HFFc6 (cell line): ENCODE measurements at regions not wholly inside any gene's neighbourhood (a gene's known extent, or its start where the extent isn't known, plus 50 kb on each side); places are given as distances from the start of the nearest gene placed in this dataset.

ENCODE experiments used
- DNase-seq: peaks from one replicate; pipeline ENCODE4 v3.0.0-alpha.2; 2018
- H3K27ac Mint-ChIP-seq: 2 replicates; pipeline ENCODE4 v1.8.0; 2020; ENCODE audit warnings: mild to moderate bottlenecking, mixed read lengths
- H3K27me3 Mint-ChIP-seq: 2 replicates; pipeline ENCODE4 v1.8.0; 2021; ENCODE audit warnings: mild to moderate bottlenecking, moderate library complexity, mixed read lengths; ENCODE audit not compliant: insufficient read depth
- H3K36me3 Mint-ChIP-seq: 2 replicates; pipeline ENCODE4 v1.8.0; 2021; ENCODE audit warnings: low read depth, mixed read lengths
- H3K4me1 Mint-ChIP-seq: 2 replicates; pipeline ENCODE4 v1.8.0; 2020; ENCODE audit warnings: low read depth, mixed read lengths
- H3K4me3 Mint-ChIP-seq: 2 replicates; pipeline ENCODE4 v1.8.0; 2020; ENCODE audit warnings: mild to moderate bottlenecking, moderate library complexity, mixed read lengths
- H3K9me3 Mint-ChIP-seq: 2 replicates; pipeline ENCODE4 v1.8.0; 2020; ENCODE audit warnings: mild to moderate bottlenecking, mixed read lengths
- TF ChIP-seq, protein P1 (sequence below): fragments of 200-600 bp; sonication (generic); IDR thresholded peaks from 2 replicates; pipeline ENCODE4 v1.5.0; 2021; ENCODE audit warnings: antibody characterized with exemption, mild to moderate bottlenecking

DNA sequence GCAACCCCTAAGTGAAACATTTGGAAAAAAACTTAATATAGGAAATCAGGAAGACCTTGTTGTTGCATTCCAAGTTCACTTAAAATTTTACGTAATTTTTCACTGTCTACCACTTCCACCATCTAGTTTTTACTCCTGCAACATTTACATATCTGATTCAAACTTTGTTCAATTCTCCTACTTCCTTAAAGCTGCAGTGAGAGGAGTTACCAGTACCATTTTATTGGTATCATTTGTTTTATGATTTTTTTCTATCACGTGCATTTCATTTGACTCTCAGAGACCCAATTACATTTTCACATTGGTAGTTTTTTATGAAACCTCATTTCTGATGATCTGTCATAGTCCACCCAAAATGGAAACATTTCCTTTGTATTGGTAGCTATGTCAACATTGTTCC, 284.9 kb upstream of the MDFIC2 start:
- no peak for DNase-seq
- H3K9me3 Mint-ChIP-seq = no peaks in the 10 kb centered on the region
- TF ChIP-seq, protein P1, sequence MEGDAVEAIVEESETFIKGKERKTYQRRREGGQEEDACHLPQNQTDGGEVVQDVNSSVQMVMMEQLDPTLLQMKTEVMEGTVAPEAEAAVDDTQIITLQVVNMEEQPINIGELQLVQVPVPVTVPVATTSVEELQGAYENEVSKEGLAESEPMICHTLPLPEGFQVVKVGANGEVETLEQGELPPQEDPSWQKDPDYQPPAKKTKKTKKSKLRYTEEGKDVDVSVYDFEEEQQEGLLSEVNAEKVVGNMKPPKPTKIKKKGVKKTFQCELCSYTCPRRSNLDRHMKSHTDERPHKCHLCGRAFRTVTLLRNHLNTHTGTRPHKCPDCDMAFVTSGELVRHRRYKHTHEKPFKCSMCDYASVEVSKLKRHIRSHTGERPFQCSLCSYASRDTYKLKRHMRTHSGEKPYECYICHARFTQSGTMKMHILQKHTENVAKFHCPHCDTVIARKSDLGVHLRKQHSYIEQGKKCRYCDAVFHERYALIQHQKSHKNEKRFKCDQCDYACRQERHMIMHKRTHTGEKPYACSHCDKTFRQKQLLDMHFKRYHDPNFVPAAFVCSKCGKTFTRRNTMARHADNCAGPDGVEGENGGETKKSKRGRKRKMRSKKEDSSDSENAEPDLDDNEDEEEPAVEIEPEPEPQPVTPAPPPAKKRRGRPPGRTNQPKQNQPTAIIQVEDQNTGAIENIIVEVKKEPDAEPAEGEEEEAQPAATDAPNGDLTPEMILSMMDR = no peak
- no peak overlapping the region for H3K4me3 Mint-ChIP-seq
- H3K36me3 Mint-ChIP-seq = no peaks in the 10 kb centered on the region
- H3K27ac Mint-ChIP-seq = no peak overlapping the region
- no peaks in the 10 kb centered on the region for H3K4me1 Mint-ChIP-seq
- no peaks in the 10 kb centered on the region for H3K27me3 Mint-ChIP-seq

DNA sequence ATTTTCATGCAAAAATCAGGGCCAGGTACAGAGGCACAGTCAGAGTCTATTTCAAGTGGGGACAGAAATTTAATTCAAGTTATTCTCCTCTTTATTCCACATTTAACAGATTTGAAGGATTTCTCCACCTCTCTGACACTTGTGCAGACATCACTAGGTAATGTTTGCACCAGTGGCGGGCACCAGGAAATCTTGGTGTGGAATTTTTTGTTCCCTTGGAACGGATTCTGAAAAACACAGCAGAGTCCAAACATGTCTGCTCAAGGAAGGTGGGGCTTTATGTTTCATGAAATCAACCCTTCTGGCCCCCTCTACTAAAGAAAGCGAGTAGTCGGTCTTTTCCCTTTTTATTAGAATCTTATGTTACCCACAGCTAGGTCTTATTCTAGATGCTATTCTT, 271.2 kb upstream of the MDFIC2 start:
- no peak for DNase-seq
- Mint-ChIP-seq H3K4me3 (no peak overlapping the region), H3K27ac (no peak overlapping the region), H3K36me3 (no peaks in the 10 kb centered on the region), H3K4me1 (no peaks in the 10 kb centered on the region), H3K9me3 (no peaks in the 10 kb centered on the region), H3K27me3 (peaks cover 7% of the 10 kb centered on the region; the same call in 1 of the 2 replicates)
- TF ChIP-seq, protein P1 = no peak

DNA sequence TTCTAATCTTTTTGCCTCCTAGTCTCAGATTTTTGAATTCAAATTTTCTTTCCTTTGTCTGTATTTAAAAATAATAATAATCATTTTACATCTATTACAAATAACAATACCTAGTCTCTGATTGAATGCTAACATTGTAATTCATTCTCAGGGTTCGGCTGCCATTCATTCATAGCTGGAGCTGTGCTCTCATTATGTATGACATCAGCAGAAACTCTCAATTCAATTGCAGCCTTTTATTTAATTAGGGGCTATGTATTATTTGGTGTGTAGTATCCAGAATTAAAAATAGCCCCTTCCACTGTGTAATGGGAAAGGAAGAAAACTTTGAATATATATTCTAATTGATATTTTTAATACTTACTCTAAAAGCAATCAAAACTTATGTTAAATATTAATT, 270.4 kb upstream of the MDFIC2 start:
- Mint-ChIP-seq H3K9me3 (no peaks in the 10 kb centered on the region), H3K27me3 (peaks cover 7% of the 10 kb centered on the region; the same call in 1 of the 2 replicates), H3K4me1 (no peaks in the 10 kb centered on the region), H3K27ac (no peak overlapping the region), H3K36me3 (no peaks in the 10 kb centered on the region), H3K4me3 (no peak overlapping the region)
- no peak for DNase-seq
- TF ChIP-seq, protein P1 = no peak

DNA sequence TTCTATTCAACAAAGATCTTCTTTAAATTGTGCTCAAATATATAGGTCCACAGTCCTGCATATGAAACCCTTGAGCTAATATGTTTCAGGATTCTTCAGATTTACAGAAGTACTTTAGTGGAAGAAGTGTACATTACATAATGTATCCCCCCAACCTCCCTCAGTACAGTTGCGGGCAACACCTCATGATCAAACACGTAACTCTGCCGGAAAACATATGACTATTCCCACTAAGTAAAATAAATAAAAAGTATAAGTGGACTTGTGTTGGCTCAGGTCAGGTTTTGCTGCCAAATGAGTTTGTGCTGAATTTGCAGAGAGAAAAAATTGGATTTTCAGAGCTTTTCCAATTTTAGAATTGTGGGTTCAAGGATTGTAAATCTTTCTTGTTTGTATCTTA, 267.6 kb upstream of the MDFIC2 start:
- Mint-ChIP-seq H3K27ac (no peak overlapping the region), H3K9me3 (no peaks in the 10 kb centered on the region), H3K27me3 (peaks cover 8% of the 10 kb centered on the region; the same call in 1 of the 2 replicates), H3K36me3 (no peaks in the 10 kb centered on the region), H3K4me3 (no peak overlapping the region), H3K4me1 (no peaks in the 10 kb centered on the region)
- TF ChIP-seq, protein P1 = no peak
- no peak for DNase-seq

DNA sequence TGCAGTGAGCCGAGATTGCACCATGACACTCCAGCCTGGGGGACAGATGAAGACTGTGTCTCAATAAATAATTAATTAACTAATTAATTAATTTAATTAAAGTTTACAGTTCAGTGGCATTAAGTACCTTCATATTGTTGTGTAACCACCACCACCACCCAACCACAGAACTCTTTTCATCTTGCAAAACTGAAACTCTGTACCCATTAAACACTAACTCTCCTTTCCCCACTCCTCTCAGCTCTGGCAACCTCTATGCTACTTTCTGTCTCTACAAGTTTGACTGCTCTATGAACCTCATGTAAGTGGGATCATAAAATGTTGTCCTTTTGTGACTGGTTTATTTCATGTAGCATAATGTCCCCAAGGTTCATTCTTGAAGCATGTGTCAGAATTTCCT, 259.3 kb upstream of the MDFIC2 start:
- Mint-ChIP-seq H3K9me3 (no peaks in the 10 kb centered on the region), H3K27ac (no peak overlapping the region), H3K27me3 (peaks cover 3% of the 10 kb centered on the region), H3K4me1 (no peaks in the 10 kb centered on the region), H3K4me3 (no peak overlapping the region), H3K36me3 (no peaks in the 10 kb centered on the region)
- DNase-seq = no peak
- TF ChIP-seq, protein P1 = no peak

DNA sequence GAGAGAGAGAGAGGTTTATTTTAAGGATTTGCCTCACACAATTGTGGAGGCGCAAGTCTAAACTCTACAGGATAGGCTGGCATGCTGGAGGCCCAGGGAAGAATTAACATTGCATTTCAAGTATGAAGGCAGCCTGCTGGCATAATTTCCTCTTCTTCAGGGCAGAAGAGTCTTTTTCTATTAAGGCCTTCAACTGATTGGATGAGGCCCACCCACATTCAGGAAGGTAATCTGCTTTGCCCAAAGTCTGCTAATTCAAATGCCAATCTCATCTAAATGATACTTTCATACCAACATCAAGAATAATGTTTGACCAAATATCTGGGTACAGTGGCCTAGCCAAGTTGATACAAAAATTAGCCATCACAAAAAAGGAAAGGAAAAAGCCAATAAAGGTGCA, 258.1 kb upstream of the MDFIC2 start:
- H3K27me3 Mint-ChIP-seq = peaks cover 3% of the 10 kb centered on the region
- no peak overlapping the region for H3K27ac Mint-ChIP-seq

More for the DNA sequence above, 258.1 kb upstream of the MDFIC2 start:
- DNase-seq = no peak
- H3K4me3 Mint-ChIP-seq = no peak overlapping the region
- no peaks in the 10 kb centered on the region for H3K36me3 Mint-ChIP-seq
- H3K4me1 Mint-ChIP-seq = no peaks in the 10 kb centered on the region
- TF ChIP-seq, protein P1 = no peak
- no peaks in the 10 kb centered on the region for H3K9me3 Mint-ChIP-seq
